NCI-H510A (cell line): ENCODE measurements at regions not wholly inside any gene's neighbourhood (a gene's known extent, or its start where the extent isn't known, plus 50 kb on each side); places are given as distances from the start of the nearest gene placed in this dataset.
"Not testable (repeated sequence)": the region's sequence is repeated elsewhere in the genome, so short reads cannot be mapped to it uniquely, and the experiment has no call there.

Experiments used
- DNase-seq: peaks from one replicate; lab custom pipeline; 2025; lab: John Stamatoyannopoulos, UW

- no peak for DNase-seq
Measured at GRCh38 chr10:121690152-121690848, 92.1 kb upstream of the FGFR2 start.

- no peak for DNase-seq
Measured at GRCh38 chr10:121687095-121687813, 89.0 kb upstream of the FGFR2 start.

- no peak for DNase-seq
Measured at GRCh38 chr10:121684276-121684675, 86.0 kb upstream of the FGFR2 start.

GRCh38 chr10:121683816-121684215 lies 85.6 kb upstream of the FGFR2 start:
- no peak for DNase-seq

- no peak for DNase-seq
Measured at GRCh38 chr10:121683366-121683765, 85.1 kb upstream of the FGFR2 start.

GRCh38 chr10:121681997-121682687 lies 83.9 kb upstream of the FGFR2 start:
- DNase-seq: no peak

GRCh38 chr10:121680879-121681655 lies 82.8 kb upstream of the FGFR2 start:
- DNase-seq: no peak

GRCh38 chr10:121679916-121680315 lies 81.7 kb upstream of the FGFR2 start:
- no peak for DNase-seq

- DNase-seq: no peak
Measured at GRCh38 chr10:121678631-121679174, 80.5 kb upstream of the FGFR2 start.

- DNase-seq: no peak
Measured at GRCh38 chr10:121677880-121678279, 79.6 kb upstream of the FGFR2 start.

GRCh38 chr10:121675344-121675743 lies 77.1 kb upstream of the FGFR2 start:
- no peak for DNase-seq

GRCh38 chr10:121674885-121675284 lies 76.6 kb upstream of the FGFR2 start:
- no peak for DNase-seq

- no peak for DNase-seq
Measured at GRCh38 chr10:121672733-121673132, 74.5 kb upstream of the FGFR2 start.

- not testable (repeated sequence) for DNase-seq
Measured at GRCh38 chr10:121669840-121670239, 71.6 kb upstream of the FGFR2 start.

GRCh38 chr10:121669028-121669374 lies 70.8 kb upstream of the FGFR2 start:
- DNase-seq: no peak

GRCh38 chr10:121668314-121669027 lies 70.2 kb upstream of the FGFR2 start:
- DNase-seq: peak; percentile 71

- no peak for DNase-seq
Measured at GRCh38 chr10:121667948-121668313, 69.7 kb upstream of the FGFR2 start.

GRCh38 chr10:121665809-121666208 lies 67.6 kb upstream of the FGFR2 start:
- DNase-seq: no peak

GRCh38 chr10:121664671-121665070 lies 66.4 kb upstream of the FGFR2 start:
- DNase-seq: no peak

- DNase-seq: no peak
Measured at GRCh38 chr10:121662945-121663917, 65.0 kb upstream of the FGFR2 start.
